COLO668 (cell line): ENCODE measurements at regions not wholly inside any gene's neighbourhood (a gene's known extent, or its start where the extent isn't known, plus 50 kb on each side); places are given as distances from the start of the nearest gene placed in this dataset.
A peak's percentile ranks its signal among the peaks of the same experiment; 100 is the strongest.
"Not testable (repeated sequence)": the region's sequence is repeated elsewhere in the genome, so short reads cannot be mapped to it uniquely, and the experiment has no call there.

ENCODE experiments used
- DNase-seq: peaks from one replicate; lab custom pipeline; 2025; ENCODE audit not compliant: unreplicated experiment; lab: John Stamatoyannopoulos, UW

DNA sequence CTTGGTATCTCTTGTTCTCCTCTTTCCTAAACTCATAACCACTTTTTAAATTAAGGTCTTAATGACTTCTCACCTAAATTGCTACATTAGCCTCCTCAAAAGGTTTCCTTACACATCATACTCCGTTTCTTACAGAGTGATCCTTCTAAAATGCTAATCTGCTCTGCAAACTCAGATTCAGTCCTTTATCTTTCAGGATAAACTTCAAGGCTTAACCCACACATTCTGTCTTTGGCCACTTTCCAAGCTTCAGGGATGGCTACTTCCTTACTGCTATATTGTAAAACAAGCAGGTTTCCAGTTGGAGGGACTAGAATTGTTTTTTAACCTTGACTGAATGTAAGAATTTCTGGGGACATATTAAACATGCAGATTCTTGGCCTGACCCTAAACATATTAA is 105.5 kb upstream of the CHD1 start:
- no peak for DNase-seq

DNA sequence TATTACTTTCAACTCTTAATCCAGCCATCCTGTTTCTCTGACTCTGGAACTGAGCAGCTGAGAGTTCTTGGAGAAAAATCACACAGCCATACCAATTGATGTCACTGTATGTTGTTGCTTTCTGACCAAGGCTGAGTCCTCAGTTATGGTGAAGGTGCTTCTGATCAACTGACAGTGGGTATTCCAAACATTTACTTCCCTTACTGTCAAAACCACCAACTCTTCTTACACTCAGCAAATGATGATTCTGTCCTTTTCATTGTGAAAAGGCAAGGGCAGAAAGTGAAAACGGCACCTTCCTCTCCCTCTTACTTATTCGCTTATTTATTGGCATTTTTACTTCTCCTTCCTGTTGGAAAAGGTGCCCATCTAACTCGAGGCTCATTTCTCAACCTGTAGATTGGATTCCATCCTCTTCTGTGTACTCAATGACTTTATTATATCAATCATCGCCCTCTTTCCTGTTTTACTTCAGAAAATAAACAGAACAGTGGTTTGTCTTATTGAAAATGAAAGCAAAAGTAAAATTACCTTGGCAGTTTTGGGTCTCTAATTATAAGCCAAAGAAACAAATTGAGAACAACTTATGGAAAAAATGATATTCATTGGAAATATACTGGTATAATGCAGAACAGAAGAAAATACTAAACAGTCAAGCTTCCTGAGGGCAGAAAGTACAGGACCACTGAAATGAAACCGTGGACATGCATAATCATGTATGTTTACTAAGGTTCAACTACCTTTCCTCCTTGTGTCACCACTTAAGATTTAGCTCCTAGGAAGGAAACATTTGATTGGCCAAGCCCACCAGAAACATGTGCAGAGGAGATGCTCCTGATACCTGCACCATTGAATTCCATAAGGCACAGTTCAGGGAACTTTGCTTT is 104.5 kb upstream of the CHD1 start:
- DNase-seq = no peak

DNA sequence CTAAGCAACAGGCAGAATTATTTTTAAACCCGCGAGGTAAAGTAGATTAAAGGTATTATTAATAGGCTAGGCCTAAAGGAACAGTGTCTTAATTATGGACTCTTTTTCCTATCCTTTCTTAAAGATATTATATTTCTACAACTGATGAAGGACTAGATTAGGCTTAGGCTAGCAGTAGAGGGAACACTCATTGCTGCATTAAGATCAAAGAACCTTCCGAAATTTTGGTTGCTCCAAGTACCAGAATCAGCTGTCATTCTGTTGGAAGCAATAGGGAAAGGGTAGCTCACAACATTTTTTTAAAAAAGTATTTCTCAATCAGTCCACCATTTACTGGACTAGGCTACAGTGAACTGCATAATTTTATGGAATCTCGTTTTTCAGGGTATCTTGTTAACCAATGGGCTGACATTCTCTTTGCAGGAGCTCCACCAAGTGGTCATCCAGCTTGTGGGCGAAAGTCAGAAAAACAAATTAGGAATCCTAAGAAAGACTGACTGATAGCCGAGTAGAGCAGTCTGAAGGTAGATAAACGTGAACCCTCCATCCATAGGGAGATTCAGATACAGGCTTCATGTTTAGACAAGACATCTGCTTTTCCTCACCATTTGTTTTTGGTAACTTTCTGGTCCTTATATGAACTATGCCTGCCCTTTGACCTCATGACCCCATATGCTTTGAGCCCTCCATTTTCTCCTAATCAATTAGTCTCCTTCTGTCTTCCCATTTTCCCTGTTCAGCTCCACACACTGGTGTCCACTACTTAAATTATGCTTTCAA is 103.6 kb upstream of the CHD1 start:
- peak; percentile 22 for DNase-seq

DNA sequence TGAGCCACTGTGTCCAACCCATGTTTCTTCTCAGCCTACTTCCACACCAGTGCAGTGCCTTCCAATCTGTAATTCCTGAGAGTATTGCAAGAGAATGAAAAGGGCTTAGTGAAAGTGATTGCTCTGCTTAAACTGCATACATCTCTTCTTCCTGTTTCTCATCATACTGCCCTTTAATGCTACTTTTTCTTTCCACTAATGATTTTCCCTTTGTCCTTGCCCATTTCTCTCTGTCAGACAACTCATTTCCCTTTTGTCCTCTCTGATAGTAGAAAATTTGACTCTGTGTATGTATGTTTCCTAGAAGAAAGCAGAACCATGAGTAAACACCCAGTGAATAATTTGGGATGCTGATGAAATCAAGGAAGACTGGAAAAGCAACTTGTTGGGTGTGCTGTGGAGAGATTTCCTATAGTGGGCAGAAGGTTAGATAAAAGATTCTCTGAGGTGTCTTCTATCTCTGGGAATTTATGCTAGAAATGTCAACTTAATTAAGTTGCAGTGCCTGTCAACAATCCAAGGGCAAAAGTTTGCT is 102.2 kb upstream of the CHD1 start:
- DNase-seq = no peak

DNA sequence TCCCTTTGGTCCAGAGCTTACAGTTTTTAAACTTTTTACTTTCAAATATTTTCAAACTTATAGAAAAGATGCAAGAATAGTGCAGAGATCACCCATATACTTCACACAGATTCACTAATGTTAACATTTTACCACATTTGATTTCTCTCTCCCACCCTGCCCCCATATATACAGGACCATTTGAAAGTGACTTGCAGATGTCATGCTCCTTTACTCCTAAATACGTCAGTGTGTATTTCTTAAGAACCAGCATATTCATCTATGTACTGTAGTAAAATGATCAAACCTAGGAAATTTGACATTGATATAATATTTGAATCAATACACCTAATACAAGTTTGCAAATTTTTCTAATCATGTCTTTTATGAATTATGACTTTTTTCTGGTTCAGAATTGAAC is 100.4 kb upstream of the CHD1 start:
- no peak for DNase-seq

DNA sequence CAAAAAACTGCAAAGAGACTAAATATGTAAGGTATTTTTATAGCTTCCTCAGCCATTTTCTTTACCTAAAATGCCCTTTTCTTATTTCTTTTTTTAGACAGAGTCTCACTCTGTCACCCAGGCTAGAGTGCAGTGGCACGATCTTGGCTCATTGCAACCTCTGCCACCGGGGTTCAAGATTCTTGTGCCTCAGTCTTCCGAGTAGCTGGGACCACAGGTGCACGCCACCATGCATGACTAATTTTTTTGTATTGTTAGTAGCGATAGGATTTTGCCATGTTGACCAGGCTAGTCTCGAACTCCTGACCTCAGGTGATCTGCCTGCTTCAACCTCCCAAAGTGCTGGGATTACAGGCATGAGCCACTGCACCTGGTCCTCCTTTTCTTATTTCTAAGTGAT is 99.4 kb upstream of the CHD1 start:
- DNase-seq = not testable (repeated sequence)

DNA sequence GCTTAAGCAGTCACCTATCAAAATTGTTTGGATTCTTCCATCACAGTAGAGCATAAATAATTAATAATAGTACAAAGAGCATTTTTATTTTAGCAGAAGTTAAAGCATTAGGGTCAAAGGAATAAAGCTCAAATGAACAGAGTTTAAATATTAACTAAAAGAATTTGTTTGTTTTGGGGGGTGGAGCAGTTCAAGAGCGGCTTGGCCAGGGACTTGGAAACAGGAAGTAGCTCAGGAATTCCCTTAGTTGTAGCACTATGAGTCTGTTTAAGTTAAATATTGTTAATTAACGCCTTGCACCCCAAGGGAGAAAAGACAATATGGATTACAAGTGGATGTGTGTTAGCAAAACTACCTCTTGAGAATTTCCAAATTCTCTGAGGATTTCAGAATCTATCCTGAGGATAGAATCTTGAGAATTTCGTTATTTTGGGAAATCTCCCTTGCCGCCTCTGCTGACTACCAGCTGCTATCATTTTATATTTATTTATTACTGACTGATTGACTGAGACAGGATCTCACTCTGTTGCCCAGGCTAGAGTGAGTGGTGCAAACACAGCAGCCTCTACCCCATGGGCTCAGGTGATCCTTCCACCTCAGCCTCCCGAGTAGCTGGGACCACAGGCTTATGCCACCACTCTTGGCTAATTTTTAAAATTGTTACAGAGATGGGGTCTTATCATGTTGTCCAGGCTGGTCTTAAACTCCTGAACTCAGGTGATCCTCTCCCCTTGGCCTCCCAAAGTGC is 96.7 kb upstream of the CHD1 start:
- DNase-seq = peak; percentile 23

DNA sequence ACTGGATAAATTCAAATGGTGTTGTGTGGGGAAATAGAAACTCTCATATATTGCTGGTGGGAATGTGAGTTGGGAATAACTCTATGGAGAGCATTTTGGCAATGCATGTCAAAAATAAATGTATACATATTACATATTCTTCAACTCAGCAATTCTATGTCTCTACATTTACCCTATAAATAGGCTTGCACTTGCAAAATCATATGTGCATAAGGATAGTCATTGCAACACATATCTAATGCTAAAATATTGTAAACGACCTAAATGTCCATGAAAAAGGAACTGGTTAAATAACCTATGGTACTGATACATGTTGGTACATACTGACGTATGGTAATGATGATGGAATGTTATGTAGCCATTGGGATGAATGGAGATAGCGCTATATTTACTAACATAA is 94.5 kb upstream of the CHD1 start:
- no peak for DNase-seq

DNA sequence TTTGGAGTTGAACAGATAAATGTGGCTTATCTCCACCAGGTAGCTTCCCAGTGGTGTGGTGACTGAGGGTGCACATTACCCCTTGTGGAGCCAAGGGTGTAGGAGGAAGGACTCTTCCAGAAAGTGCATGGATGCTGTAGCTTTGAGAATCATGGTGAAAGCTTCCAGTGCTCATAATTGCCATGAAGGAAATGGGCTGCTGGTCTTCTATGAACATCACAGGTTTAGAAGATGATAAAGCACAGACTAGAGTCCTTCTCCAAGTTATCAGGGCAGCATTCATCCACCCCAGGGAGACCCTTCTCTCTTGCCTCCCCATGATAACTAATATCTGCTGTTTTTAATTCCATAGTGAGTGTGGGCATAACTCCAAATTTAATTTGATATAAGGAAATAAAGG is 93.4 kb upstream of the CHD1 start:
- no peak for DNase-seq

DNA sequence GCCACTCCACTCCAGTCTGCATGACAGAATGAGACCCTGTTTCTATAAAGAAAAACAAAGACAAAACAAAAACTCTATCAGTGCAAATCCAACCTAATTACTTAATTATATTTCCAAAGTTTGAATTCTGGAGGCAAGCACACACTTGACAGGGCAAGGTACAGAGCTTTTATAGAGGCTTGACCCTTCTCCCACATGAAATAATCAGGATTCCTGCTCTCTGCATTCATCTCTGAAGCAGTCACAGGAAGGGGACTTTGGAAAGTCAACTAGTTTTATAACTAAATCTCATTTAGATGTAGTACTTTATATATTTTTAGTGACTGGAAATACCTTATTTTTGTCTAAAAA is 91.9 kb upstream of the CHD1 start:
- DNase-seq = no peak

DNA sequence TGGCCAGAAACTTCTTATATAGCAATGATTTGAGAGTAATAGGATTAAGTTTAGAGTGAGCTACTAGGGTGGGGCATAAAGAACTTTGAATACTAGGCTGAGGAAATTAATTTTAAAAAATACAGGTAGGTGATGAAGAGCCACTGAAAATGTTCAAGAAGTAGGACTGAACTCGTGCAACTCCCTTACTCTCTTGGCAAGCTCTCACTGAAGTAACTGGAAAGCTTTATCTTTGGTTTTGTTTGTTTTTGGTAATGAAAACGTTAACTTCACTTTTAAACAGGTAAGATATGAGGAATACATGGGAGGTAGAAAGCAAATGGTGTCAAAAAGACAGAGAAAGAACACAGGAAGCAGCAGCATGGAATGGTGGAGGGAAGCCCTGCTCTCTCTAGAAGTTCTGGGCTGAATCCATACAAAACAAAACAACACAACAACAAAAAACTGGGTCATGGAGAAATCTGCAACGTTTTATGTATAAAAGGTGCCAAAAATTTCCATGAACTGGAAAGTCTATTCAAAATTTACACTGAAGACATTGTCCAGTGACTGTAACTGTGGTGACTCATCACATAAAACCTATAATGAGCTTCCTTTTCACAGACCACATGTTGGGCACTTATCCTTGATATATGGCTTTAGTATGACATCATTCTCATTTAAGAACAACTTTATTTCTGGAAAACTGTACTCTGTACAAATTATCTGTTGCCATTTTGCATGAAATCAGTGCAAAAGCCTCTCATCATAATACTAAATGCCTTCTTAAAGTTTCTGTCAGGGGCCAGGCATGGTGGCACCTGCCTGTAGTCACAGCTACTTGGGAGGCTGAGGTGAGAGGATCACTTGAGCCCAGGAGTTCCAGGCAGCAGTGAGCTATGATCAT is 91.2 kb upstream of the CHD1 start:
- peak; percentile 5 for DNase-seq

DNA sequence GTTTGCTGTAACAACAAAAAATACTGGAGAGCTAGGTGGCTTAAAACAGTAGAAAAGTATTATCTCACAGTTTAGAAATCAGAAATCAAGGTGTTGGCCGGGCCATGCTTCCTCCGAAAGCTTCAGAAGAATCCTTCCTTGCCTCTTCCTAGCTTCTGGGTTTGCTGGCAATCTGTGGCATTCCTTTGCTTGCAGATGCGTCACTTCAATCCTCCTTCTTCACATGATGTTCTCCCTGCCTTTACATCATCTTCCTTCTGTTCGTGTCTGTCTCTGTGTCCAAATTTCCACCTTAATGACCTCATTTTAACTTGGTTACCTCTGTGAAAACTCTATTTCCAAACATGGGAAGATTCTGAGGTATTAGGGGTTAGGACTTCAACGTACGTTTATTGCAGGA is 90.4 kb upstream of the CHD1 start:
- DNase-seq = no peak

DNA sequence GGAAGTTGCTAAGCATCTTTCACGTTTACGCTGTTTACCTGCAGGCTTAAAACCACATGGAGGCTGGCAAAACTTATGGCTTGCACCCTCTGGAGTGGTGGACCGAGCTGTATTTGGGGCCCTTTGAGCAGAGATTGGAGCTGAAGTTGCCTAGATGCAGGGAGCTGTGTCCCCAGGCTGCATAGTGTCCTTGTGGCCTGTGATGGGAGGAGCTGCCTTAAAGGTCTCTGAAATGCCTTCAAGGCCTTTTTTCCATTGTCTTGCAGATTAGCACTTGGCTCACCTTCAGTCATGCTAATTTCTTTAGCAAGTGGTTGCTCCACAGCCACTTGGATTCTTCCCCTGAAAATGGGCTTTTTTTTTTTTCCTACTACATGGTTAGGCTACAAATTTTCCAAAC is 81.5 kb upstream of the CHD1 start:
- no peak for DNase-seq

DNA sequence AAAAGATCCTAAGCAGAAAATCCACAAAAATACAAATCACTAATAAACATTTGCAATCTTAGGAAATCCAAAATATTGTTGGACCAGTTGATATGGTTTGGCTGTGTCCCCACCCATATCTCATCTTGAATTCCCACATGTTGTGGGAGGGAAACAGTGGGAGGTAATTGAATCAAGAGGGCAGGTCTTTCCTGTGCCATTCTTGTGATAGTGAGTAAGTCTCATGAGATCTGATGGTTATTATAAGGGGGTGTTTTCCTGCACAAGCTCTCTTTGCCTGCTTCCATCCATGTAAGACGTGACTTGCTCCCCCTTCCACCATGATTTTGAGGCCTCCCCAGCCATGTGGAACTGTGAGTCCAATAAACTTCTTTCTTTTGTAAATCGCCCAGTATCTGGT is 79.2 kb upstream of the CHD1 start:
- not testable (repeated sequence) for DNase-seq

DNA sequence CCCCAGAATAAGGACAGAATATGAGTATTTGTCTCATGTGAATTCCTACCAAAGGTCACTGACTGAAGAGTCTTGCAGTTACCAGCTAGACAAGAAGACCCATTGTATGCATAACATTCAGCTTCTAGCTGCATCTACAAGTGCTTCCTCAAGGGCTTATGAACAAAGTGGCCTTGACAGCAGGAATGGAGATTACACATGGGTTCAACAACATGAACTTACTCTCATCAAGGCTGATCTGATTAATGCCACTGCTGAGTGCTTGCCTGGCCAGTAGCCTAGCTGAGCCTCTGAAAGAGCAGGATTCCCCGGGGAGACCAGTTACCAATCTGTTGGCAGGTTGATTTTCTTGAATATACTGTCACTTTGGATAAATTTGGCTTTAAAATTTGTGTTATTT is 76.7 kb upstream of the CHD1 start:
- no peak for DNase-seq

DNA sequence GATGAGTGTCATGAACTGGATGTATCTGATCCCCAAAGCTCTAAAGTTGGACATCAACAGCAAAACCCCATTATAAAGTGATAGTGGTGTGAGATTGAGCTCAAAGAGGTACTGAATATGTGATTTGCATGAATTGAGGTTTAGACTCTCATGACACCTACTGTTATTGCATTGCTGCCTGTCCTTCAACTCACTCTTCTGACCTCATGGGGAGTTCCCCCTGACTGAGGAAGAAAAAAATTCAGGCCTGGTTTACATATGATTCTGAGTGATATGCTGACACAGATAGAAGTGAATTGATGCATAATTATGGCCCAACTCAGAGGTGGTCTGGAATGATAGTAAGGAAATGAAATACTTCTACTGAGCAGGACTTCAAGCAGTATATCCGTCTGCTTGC is 76.2 kb upstream of the CHD1 start:
- DNase-seq = no peak

DNA sequence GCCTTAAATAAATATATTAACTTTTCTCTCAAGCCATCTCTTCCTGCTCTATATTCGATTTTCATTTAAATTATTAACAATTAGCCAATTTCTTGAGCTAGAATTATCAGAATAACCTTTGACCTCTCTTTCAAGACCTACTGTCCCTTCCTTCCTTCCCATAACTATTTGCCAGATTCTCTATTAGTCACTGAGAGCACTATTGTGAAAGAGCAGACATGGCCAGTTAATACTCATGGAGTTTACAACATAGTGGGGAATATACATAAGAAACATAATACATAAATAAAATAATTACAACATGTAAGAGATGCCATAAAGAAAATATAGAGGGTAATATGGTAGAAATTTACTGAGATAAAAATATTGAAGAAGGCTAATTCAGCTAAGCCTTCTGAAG is 72.1 kb upstream of the CHD1 start:
- no peak for DNase-seq

DNA sequence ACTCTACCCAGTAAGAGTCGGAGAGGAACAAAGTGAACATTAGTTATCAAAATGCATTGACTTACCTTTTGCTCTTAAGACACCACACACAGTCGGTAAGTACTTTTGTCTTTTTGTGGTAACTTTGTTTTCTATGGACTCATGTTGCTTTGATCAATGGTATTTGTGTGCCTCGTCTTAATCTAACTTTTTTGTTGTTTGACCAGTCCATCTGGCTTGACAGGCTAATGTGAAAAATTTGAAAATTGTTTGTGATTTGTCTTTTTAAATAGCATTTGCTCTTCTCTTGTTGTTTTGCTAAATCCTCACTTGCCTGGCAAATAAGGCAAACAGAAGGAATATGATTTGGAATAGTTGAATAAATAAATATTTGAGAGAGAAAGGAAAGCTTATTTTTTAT is 71.4 kb upstream of the CHD1 start:
- no peak for DNase-seq

DNA sequence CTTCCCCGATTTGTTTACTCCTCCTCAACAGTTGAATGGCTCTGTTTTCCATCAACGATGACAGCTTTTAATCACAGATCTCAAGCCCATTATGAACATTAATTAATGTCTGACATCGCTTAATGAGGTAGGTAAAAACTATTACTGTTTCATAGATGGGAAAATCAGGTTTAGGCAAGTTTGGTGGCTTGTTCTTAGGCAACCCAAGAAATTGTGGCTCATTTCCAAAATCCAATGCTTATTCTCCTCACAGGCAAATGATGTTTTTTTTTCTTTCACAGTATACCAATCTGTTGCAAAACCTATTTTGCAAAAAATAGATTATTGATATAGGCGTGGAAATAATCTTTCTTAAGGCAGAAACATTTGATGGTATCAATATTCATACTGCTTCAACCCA is 70.8 kb upstream of the CHD1 start:
- no peak for DNase-seq

DNA sequence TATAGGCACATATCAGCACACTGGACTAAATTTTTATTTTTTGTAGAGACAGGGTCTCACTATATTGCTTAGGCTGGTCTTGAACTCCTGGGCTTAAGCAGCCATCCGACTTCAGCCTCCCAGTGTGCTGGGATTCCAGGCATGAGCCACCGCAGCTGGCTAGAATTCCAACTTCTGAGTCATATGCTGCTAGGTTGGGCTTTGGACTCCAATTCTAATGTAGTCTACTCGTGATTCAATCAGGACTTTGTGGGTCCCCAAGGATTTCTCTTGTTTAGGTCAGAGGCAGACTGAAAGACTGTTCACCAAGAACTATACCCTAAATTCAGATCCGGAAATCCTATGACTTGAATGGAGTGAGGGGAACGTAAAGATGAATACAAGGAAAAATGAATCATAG is 68.2 kb upstream of the CHD1 start:
- DNase-seq = no peak

DNA sequence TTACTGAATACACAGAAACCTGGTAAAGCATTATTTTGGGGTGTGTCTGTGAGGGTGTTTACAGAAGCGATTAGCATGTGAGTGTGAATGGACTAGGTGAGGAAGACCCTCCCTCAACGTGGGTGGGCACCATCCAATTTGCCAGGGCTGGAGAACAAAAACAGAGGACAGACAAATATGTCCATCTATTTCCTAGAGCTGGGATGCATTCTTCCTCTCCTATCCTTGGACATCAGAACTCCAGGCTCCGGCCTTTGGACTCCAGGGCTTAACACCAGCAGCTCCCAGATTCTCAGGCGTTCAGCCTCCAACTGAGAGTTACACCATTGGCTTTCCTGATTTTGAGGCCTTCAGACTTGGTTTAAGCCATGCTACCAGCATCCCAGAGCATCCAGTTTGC is 65.8 kb upstream of the CHD1 start:
- DNase-seq = no peak
